ENCODE measurements at regions not wholly inside any gene's neighbourhood (a gene's known extent, or its start where the extent isn't known, plus 50 kb on each side); places are given as distances from the start of the nearest gene placed in this dataset.
"Not testable (repeated sequence)": the region's sequence is repeated elsewhere in the genome, so short reads cannot be mapped to it uniquely, and the experiment has no call there.

- ChIA-PET CTCF (no interaction called here), POLR2A (no interaction called here)
- intact Hi-C loops (cut with DNase I, micrococcal nuclease), result no loop called here
- Mint-ChIP-seq H3K4me1 (no peaks in the 10 kb centered on the region), H3K4me3 (no peak overlapping the region), H3K27ac (no peak overlapping the region), H3K27me3 (peaks cover 22% of the 10 kb centered on the region), H3K9me3 (ENCODE audit: low read depth) (no peaks in the 10 kb centered on the region), H3K36me3 (ENCODE audit: low read depth) (no peaks in the 10 kb centered on the region)
- DNase-seq (no peak), ATAC-seq (no peak)
These were observed 152.2 kb upstream of the EXOC2 start for GRCh38 chr6:845101-845500.

- no peak for ATAC-seq
These were observed 149.2 kb upstream of the EXOC2 start for GRCh38 chr6:842141-842540.

GRCh38 chr6:841569-841968 is 148.6 kb upstream of the EXOC2 start:
- Mint-ChIP-seq H3K4me3 (no peak overlapping the region), H3K9me3 (ENCODE audit: low read depth) (no peaks in the 10 kb centered on the region), H3K4me1 (no peaks in the 10 kb centered on the region), H3K36me3 (ENCODE audit: low read depth) (no peaks in the 10 kb centered on the region), H3K27ac (no peak overlapping the region), H3K27me3 (peaks cover 23% of the 10 kb centered on the region)
- ATAC-seq (no peak), DNase-seq (no peak)
- intact Hi-C loops (cut with DNase I, micrococcal nuclease), result no loop called here
- ChIA-PET POLR2A (no interaction called here), CTCF (interaction anchor here (0.6 to 1.1 kb wide), 2 partner anchors 556 to 558 kb away, joined by 3 read pairs; no protein-coding TSS in a partner anchor)

More at GRCh38 chr6:842141-842540, 149.2 kb upstream of the EXOC2 start:
- H3K9me3 Mint-ChIP-seq (ENCODE audit: low read depth), result no peaks in the 10 kb centered on the region
- no peak overlapping the region for H3K4me3 Mint-ChIP-seq
- DNase-seq, result no peak
- CTCF ChIA-PET, result interaction anchor here (0.6 to 1.1 kb wide), 3 partner anchors 555 to 1138 kb away, joined by 3 to 5 read pairs (median 3); no protein-coding TSS in a partner anchor
- intact Hi-C loops (cut with DNase I, micrococcal nuclease), result no loop called here
- POLR2A ChIA-PET, result no interaction called here
- peaks cover 23% of the 10 kb centered on the region for H3K27me3 Mint-ChIP-seq
- no peaks in the 10 kb centered on the region for H3K36me3 Mint-ChIP-seq (ENCODE audit: low read depth)
- no peaks in the 10 kb centered on the region for H3K4me1 Mint-ChIP-seq
- no peak overlapping the region for H3K27ac Mint-ChIP-seq

- Mint-ChIP-seq H3K27me3 (peaks cover 23% of the 10 kb centered on the region), H3K4me1 (no peaks in the 10 kb centered on the region), H3K4me3 (no peak overlapping the region), H3K36me3 (ENCODE audit: low read depth) (no peaks in the 10 kb centered on the region), H3K9me3 (ENCODE audit: low read depth) (peaks cover 2% of the 10 kb centered on the region), H3K27ac (no peak overlapping the region)
- CTCF ChIA-PET, result interaction anchor here (0.8 kb wide), 1 partner anchor 86 kb away, joined by 3 read pairs; no protein-coding TSS in a partner anchor
- DNase-seq (no peak), ATAC-seq (no peak)
- POLR2A ChIA-PET, result no interaction called here
- intact Hi-C loops (cut with DNase I, micrococcal nuclease), result no loop called here
These were observed 146.3 kb upstream of the EXOC2 start for GRCh38 chr6:839201-839600.

GRCh38 chr6:837380-837779 is 144.4 kb upstream of the EXOC2 start:
- intact Hi-C loops (cut with DNase I, micrococcal nuclease), result no loop called here
- Mint-ChIP-seq H3K4me1 (no peaks in the 10 kb centered on the region), H3K9me3 (ENCODE audit: low read depth) (peaks cover 3% of the 10 kb centered on the region), H3K4me3 (no peak overlapping the region), H3K27ac (no peak overlapping the region), H3K36me3 (ENCODE audit: low read depth) (no peaks in the 10 kb centered on the region), H3K27me3 (peaks cover 19% of the 10 kb centered on the region)
- ATAC-seq, result no peak
- DNase-seq, result no peak
- CTCF ChIA-PET, result interaction anchor here (1.2 kb wide), 1 partner anchor 115 kb away, joined by 4 read pairs; no protein-coding TSS in a partner anchor
- POLR2A ChIA-PET, result no interaction called here

- peaks cover 13% of the 10 kb centered on the region for H3K27me3 Mint-ChIP-seq
- intact Hi-C loops (cut with DNase I, micrococcal nuclease), result no loop called here
These were observed 143.4 kb upstream of the EXOC2 start for GRCh38 chr6:836276-836853.

GRCh38 chr6:835476-836160 is 142.7 kb upstream of the EXOC2 start:
- Mint-ChIP-seq H3K4me3 (no peak overlapping the region), H3K4me1 (no peaks in the 10 kb centered on the region), H3K27ac (no peak overlapping the region), H3K36me3 (ENCODE audit: low read depth) (no peaks in the 10 kb centered on the region), H3K9me3 (ENCODE audit: low read depth) (peaks cover 3% of the 10 kb centered on the region), H3K27me3 (peaks cover 13% of the 10 kb centered on the region)
- ATAC-seq, result no peak
- CTCF ChIA-PET, result interaction anchor here (0.6 to 1.2 kb wide), 2 partner anchors 16 to 1891 kb away, joined by 3 read pairs; no protein-coding TSS in a partner anchor
- intact Hi-C loops (cut with DNase I, micrococcal nuclease), result no loop called here
- no peak for DNase-seq
- POLR2A ChIA-PET, result no interaction called here

More at GRCh38 chr6:836276-836853, 143.4 kb upstream of the EXOC2 start:
- POLR2A ChIA-PET, result no interaction called here
- CTCF ChIA-PET, result interaction anchor here (1.2 kb wide), 1 partner anchor 17 kb away, joined by 3 read pairs; no protein-coding TSS in a partner anchor
- Mint-ChIP-seq H3K4me1 (no peaks in the 10 kb centered on the region), H3K4me3 (no peak overlapping the region), H3K36me3 (ENCODE audit: low read depth) (no peaks in the 10 kb centered on the region), H3K9me3 (ENCODE audit: low read depth) (peaks cover 3% of the 10 kb centered on the region), H3K27ac (no peak overlapping the region)
- ATAC-seq, result no peak
- DNase-seq, result no peak

GRCh38 chr6:834866-835265 is 141.9 kb upstream of the EXOC2 start:
- ChIA-PET POLR2A (no interaction called here), CTCF (interaction anchor here (0.6 kb wide), 1 partner anchor 1891 kb away, joined by 3 read pairs; no protein-coding TSS in a partner anchor)
- H3K4me3 Mint-ChIP-seq, result no peak overlapping the region
- DNase-seq (no peak), ATAC-seq (no peak)
- H3K27me3 Mint-ChIP-seq, result peaks cover 9% of the 10 kb centered on the region
- no peaks in the 10 kb centered on the region for H3K36me3 Mint-ChIP-seq (ENCODE audit: low read depth)
- H3K27ac Mint-ChIP-seq, result no peak overlapping the region
- peaks cover 3% of the 10 kb centered on the region for H3K9me3 Mint-ChIP-seq (ENCODE audit: low read depth)
- intact Hi-C loops (cut with DNase I, micrococcal nuclease), result no loop called here
- H3K4me1 Mint-ChIP-seq, result no peaks in the 10 kb centered on the region

- CTCF ChIA-PET, result no interaction called here
These were observed 141.3 kb upstream of the EXOC2 start for GRCh38 chr6:834190-834589.

GRCh38 chr6:832804-833203 is 139.9 kb upstream of the EXOC2 start:
- CTCF ChIA-PET; H3K9me3 Mint-ChIP-seq (ENCODE audit: low read depth); intact Hi-C loops (cut with DNase I, micrococcal nuclease); H3K4me3 Mint-ChIP-seq; H3K36me3 Mint-ChIP-seq (ENCODE audit: low read depth); ATAC-seq; DNase-seq; H3K27ac Mint-ChIP-seq; POLR2A ChIA-PET; H3K27me3 Mint-ChIP-seq; H3K4me1 Mint-ChIP-seq: not testable (repeated sequence)

More at GRCh38 chr6:834190-834589, 141.3 kb upstream of the EXOC2 start:
- DNase-seq, result no peak
- Mint-ChIP-seq H3K4me1 (no peaks in the 10 kb centered on the region), H3K27ac (no peak overlapping the region), H3K27me3 (peaks cover 10% of the 10 kb centered on the region), H3K4me3 (no peak overlapping the region), H3K9me3 (ENCODE audit: low read depth) (peaks cover 3% of the 10 kb centered on the region), H3K36me3 (ENCODE audit: low read depth) (no peaks in the 10 kb centered on the region)
- ATAC-seq, result no peak
- intact Hi-C loops (cut with DNase I, micrococcal nuclease), result no loop called here
- POLR2A ChIA-PET, result no interaction called here

- CTCF ChIA-PET, result interaction anchor here (0.5 to 1.2 kb wide), 2 partner anchors 18 to 109 kb away, joined by 3 read pairs; no protein-coding TSS in a partner anchor
- no peak overlapping the region for H3K27ac Mint-ChIP-seq
These were observed 137.9 kb upstream of the EXOC2 start for GRCh38 chr6:830667-831327.

More at GRCh38 chr6:830667-831327, 137.9 kb upstream of the EXOC2 start:
- ATAC-seq (no peak), DNase-seq (no peak)
- Mint-ChIP-seq H3K4me1 (no peaks in the 10 kb centered on the region), H3K27me3 (peaks cover 19% of the 10 kb centered on the region), H3K36me3 (ENCODE audit: low read depth) (peaks cover 1% of the 10 kb centered on the region), H3K9me3 (ENCODE audit: low read depth) (peaks cover 13% of the 10 kb centered on the region), H3K4me3 (no peak overlapping the region)
- intact Hi-C loops (cut with DNase I, micrococcal nuclease), result no loop called here
- POLR2A ChIA-PET, result no interaction called here

All from activated CD4-positive, alpha-beta T cell treated with anti-CD3 and anti-CD28 coated beads for 36 hours (primary cell).